AG09319 (cell line): ENCODE measurements at regions not wholly inside any gene's neighbourhood (a gene's known extent, or its start where the extent isn't known, plus 50 kb on each side); places are given as distances from the start of the nearest gene placed in this dataset.

ENCODE experiments used
- DNase-seq: peaks from one replicate; pipeline ENCODE4 v3.0.0-alpha.2; 2010; ENCODE audit warnings: low read depth; ENCODE audit errors: extremely low read depth
- TF ChIP-seq, protein P1 (sequence below): IDR thresholded peaks from 2 replicates; pipeline ENCODE4 v1.5.1; 2011; ENCODE audit warnings: low read depth, mild to moderate bottlenecking, inconsistent platforms, low read length, moderate library complexity

DNA sequence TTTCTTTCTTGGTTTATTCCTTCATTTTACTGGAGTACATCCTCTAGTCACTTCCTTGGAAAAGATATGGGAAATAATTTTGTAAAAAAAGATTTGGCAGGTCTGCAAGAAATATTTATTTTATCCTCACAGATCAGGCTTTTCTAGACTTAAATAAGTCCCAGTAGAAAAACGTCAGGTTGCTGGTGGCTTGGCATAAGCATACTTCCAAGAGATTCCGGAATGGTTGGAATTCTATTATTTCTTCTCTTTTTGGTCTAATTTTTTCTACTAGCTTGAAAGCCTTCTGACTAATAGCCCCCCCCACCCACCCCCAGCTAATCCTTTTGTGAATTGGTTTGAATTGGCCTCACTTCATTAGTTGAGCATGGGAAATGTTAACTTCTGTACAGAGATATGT is 147.6 kb downstream of the ZIC5 start:
- TF ChIP-seq, protein P1, sequence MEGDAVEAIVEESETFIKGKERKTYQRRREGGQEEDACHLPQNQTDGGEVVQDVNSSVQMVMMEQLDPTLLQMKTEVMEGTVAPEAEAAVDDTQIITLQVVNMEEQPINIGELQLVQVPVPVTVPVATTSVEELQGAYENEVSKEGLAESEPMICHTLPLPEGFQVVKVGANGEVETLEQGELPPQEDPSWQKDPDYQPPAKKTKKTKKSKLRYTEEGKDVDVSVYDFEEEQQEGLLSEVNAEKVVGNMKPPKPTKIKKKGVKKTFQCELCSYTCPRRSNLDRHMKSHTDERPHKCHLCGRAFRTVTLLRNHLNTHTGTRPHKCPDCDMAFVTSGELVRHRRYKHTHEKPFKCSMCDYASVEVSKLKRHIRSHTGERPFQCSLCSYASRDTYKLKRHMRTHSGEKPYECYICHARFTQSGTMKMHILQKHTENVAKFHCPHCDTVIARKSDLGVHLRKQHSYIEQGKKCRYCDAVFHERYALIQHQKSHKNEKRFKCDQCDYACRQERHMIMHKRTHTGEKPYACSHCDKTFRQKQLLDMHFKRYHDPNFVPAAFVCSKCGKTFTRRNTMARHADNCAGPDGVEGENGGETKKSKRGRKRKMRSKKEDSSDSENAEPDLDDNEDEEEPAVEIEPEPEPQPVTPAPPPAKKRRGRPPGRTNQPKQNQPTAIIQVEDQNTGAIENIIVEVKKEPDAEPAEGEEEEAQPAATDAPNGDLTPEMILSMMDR: no peak
- no peak for DNase-seq

DNA sequence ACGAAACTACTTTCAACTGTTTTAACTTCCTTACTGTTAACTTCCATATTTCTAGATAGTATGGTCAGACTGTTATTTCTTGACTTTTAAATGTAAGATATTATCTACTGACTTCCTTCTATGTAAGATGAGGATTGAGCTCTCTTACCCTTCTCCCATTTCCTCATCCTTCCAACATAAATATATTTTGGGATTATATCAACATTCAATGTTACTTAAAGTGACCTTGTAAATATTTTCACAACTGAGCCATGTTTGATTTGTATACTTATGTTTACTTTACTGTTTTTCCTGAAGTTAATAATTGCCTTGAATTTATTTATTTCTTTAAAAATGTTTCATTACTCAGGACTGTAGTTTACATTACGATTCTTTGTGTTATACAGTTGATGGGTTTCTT is 148.7 kb downstream of the ZIC5 start:
- DNase-seq: no peak
- TF ChIP-seq, protein P1: no peak

DNA sequence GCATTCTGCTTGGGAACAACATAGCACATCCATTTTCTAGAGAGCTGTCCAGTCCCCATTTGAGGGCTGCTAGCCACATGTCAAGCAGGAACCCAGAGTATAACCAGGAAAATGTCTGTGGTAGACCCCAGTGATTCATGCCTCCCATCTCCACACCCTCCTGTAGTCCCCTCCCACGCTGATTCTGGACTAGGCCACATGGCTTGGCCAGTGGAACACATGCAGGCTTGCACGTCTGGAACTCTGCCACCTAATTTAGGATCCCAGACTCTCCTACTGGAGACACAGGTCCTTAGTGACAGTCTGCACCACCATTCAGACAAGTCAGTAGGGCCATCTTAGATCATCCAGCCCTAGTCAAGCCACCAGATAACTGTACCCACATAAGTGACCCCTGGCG is 149.8 kb downstream of the ZIC5 start:
- no peak for DNase-seq
- TF ChIP-seq, protein P1: no peak

- no peak for DNase-seq
- TF ChIP-seq, protein P1: no peak
Observed at GRCh38 chr13:99819967-99820366, 151.6 kb downstream of the ZIC5 start.

- TF ChIP-seq, protein P1: no peak
- no peak for DNase-seq
Observed at GRCh38 chr13:99816321-99816720, 155.2 kb downstream of the ZIC5 start.

DNA sequence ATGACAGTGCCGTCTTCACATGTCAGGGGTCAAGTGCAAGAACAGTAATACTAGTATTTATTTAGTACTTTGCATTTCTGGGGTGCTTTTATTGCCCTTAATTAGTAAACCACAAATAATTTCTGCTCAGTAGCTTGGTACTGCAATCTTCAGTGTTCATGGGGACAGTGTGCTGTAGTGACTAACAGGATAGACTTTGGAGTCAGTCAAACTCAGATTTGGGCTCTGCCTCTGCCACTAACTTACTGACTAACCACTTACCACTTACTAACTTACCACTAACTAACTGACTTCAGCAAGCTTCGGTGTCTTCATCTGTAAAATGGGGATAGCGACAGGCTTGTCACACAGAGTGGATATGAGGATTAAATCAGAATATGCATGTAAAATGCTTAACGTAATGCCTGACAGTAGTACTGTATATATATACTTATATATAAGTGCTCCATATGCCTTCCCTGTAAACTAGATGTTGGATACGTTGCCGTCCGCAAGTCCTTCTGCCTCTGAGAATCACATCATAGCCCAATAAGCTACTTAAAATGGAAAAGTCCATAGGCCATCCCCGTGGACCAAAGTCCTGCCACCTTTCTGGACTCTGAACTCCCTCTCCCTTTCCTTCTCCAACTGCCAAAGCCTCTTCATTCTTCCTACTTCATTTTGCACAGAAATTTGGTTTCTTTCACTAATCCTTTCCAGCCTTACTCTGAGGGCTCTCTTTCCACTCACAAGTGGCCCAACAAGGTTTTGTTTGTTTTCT is 158.1 kb downstream of the ZIC5 start:
- no peak for DNase-seq

GRCh38 chr13:99812625-99813024 is 158.9 kb downstream of the ZIC5 start:
- DNase-seq: no peak
- TF ChIP-seq, protein P1: no peak

More for the DNA sequence above, 158.1 kb downstream of the ZIC5 start:
- TF ChIP-seq, protein P1: no peak
